ENCODE measurements at regions not wholly inside any gene's neighbourhood (a gene's known extent, or its start where the extent isn't known, plus 50 kb on each side); places are given as distances from the start of the nearest gene placed in this dataset.

GRCh38 chr2:122512091-122512490 is 756.6 kb downstream of the TSN start:
- H3K27ac ChIP-seq: no peak overlapping the region
- no peak for DNase-seq (ENCODE audit: low read depth in 1 of 2, low spot score in 1 of 2)
- H3K4me1 ChIP-seq (ENCODE audit: low read depth): no peaks in the 10 kb centered on the region
- TF ChIP-seq CTCF (IDR thresholded peaks at IDR 0.05; ENCODE audit: low read depth, low read length): no peak
- H3K36me3 ChIP-seq: no peaks in the 10 kb centered on the region
- no peaks in the 10 kb centered on the region for H3K27me3 ChIP-seq
- H3K4me3 ChIP-seq: no peak overlapping the region
- H3K9me3 ChIP-seq (ENCODE audit: low read depth): no peaks in the 10 kb centered on the region

- Histone ChIP-seq H3K36me3 (no peaks in the 10 kb centered on the region), H3K9me3 (ENCODE audit: low read depth) (no peaks in the 10 kb centered on the region), H3K4me1 (ENCODE audit: low read depth) (no peaks in the 10 kb centered on the region), H3K4me3 (no peak overlapping the region), H3K27ac (no peak overlapping the region), H3K27me3 (no peaks in the 10 kb centered on the region)
- DNase-seq (ENCODE audit: low read depth in 1 of 2, low spot score in 1 of 2): peak in 1 of 2 donors; percentile 80
- TF ChIP-seq CTCF (IDR thresholded peaks at IDR 0.05; ENCODE audit: low read depth, low read length): no peak
These were observed 759.1 kb downstream of the TSN start for GRCh38 chr2:122514451-122514996.

GRCh38 chr2:122515731-122516290 is 760.4 kb downstream of the TSN start:
- H3K36me3 ChIP-seq: no peaks in the 10 kb centered on the region
- no peak for DNase-seq (ENCODE audit: low read depth in 1 of 2, low spot score in 1 of 2)
- H3K4me3 ChIP-seq: no peak overlapping the region
- TF ChIP-seq CTCF (IDR thresholded peaks at IDR 0.05; ENCODE audit: low read depth, low read length): no peak
- no peaks in the 10 kb centered on the region for H3K4me1 ChIP-seq (ENCODE audit: low read depth)
- no peak overlapping the region for H3K27ac ChIP-seq
- no peaks in the 10 kb centered on the region for H3K9me3 ChIP-seq (ENCODE audit: low read depth)
- H3K27me3 ChIP-seq: no peaks in the 10 kb centered on the region

- no peak overlapping the region for H3K27ac ChIP-seq
- TF ChIP-seq CTCF (IDR thresholded peaks at IDR 0.05; ENCODE audit: low read depth, low read length): no peak
- H3K9me3 ChIP-seq (ENCODE audit: low read depth): no peaks in the 10 kb centered on the region
- no peaks in the 10 kb centered on the region for H3K27me3 ChIP-seq
- no peak overlapping the region for H3K4me3 ChIP-seq
- no peak for DNase-seq (ENCODE audit: low read depth in 1 of 2, low spot score in 1 of 2)
- H3K36me3 ChIP-seq: no peaks in the 10 kb centered on the region
- H3K4me1 ChIP-seq (ENCODE audit: low read depth): no peaks in the 10 kb centered on the region
These were observed 761.3 kb downstream of the TSN start for GRCh38 chr2:122516775-122517174.

GRCh38 chr2:122519366-122519765 is 763.9 kb downstream of the TSN start:
- no peak for DNase-seq (ENCODE audit: low read depth in 1 of 2, low spot score in 1 of 2)
- Histone ChIP-seq H3K36me3 (no peaks in the 10 kb centered on the region), H3K9me3 (ENCODE audit: low read depth) (no peaks in the 10 kb centered on the region), H3K4me1 (ENCODE audit: low read depth) (no peaks in the 10 kb centered on the region), H3K27me3 (no peaks in the 10 kb centered on the region), H3K4me3 (no peak overlapping the region), H3K27ac (no peak overlapping the region)
- TF ChIP-seq CTCF (IDR thresholded peaks at IDR 0.05; ENCODE audit: low read depth, low read length): peak; percentile 11
